B cell (primary cell): ENCODE measurements at regions not wholly inside any gene's neighbourhood (a gene's known extent, or its start where the extent isn't known, plus 50 kb on each side); places are given as distances from the start of the nearest gene placed in this dataset.

Experiments used
- ATAC-seq: fragments of 200-7000 bp; cut with Tn5 transposase; one replicate; pipeline ENCODE4 v1.10.0; 2021; ENCODE audit warnings: low read depth, mild to moderate bottlenecking, moderate number of reproducible peaks, moderate library complexity
- CTCF ChIA-PET: fragments of 350-600 bp; sonication (Branson Sonifier 250); formaldehyde crosslinking; loops from one replicate; lab custom pipeline; 2021; ENCODE audit warnings: antibody characterized with exemption, inconsistent platforms; lab: Charles Lee
- POLR2A ChIA-PET: fragments of 350-600 bp; sonication (Branson Sonifier 250); formaldehyde crosslinking; loops from one replicate; lab custom pipeline; 2021; ENCODE audit warnings: antibody characterized with exemption; lab: Charles Lee
- DNase-seq: peaks from one replicate; pipeline ENCODE4 v3.0.0; 2013
- H2AFZ ChIP-seq: 2 replicates; pipeline ENCODE4 v1.6.1; 2012; ENCODE audit warnings: mild to moderate bottlenecking, low read depth, low read length; ENCODE audit not compliant: insufficient read depth, poor library complexity, severe bottlenecking
- H3K27ac ChIP-seq, 2 donors: 1 replicate in 1 of 2; 2 replicates in 1 of 2; pipeline ENCODE4 v1.5.1; 2012 to 2013; ENCODE audit warnings: low read length in 2 of 2, mild to moderate bottlenecking in 2 of 2, moderate library complexity in 1 of 2
- H3K27me3 ChIP-seq, 4 experiments: fragments of 200-600 bp in 1 of 4; sonication (generic) in 1 of 4; replicated peaks in 1 of 4; 1 replicate in 2 of 4; 2 replicates in 2 of 4; pipeline versions ENCODE4 v1.6.1 to v1.7.0; 2013 to 2016; ENCODE audit warnings: low read length in 3 of 4, mild to moderate bottlenecking in 2 of 4, mixed read lengths in 1 of 4, moderate library complexity in 1 of 4; ENCODE audit not compliant: insufficient read depth in 4 of 4, control insufficient read depth in 3 of 4; ENCODE audit errors: control extremely low read depth in 1 of 4
- H3K36me3 ChIP-seq, 2 experiments: replicated peaks in 1 of 2; 1 replicate in 1 of 2; 2 replicates in 1 of 2; pipeline versions ENCODE4 v1.6.1 to v1.7.1; 2013; ENCODE audit warnings: low read length in 1 of 2; ENCODE audit not compliant: insufficient read depth in 2 of 2, control insufficient read depth in 1 of 2; ENCODE audit errors: control extremely low read depth in 1 of 2, extremely low read depth in 1 of 2
- H3K4me1 ChIP-seq, 2 donors: fragments of 200-600 bp in 1 of 2; sonication (generic) in 1 of 2; 1 replicate in 1 of 2; 2 replicates in 1 of 2; pipeline versions ENCODE4 v1.5.1 to v1.6.1; 2013 to 2017; ENCODE audit warnings: low read length in 2 of 2; ENCODE audit not compliant: control insufficient read depth in 2 of 2, insufficient read depth in 2 of 2
- H3K4me2 ChIP-seq: replicated peaks from 2 replicates; pipeline ENCODE3; 2012; ENCODE audit warnings: mild to moderate bottlenecking, low read depth, low read length; ENCODE audit not compliant: poor library complexity, severe bottlenecking
- H3K4me3 ChIP-seq, 5 experiments: fragments of 200-600 bp in 1 of 5; sonication (generic) in 1 of 5; 1 replicate in 3 of 5; 2 replicates in 2 of 5; pipeline versions ENCODE4 v1.5.1 to v1.7.0; 2011 to 2016; ENCODE audit warnings: low read length in 4 of 5, mild to moderate bottlenecking in 4 of 5, low read depth in 2 of 5, control low read depth in 1 of 5, moderate library complexity in 1 of 5; ENCODE audit not compliant: insufficient read depth in 1 of 5; ENCODE audit errors: control extremely low read depth in 1 of 5, extremely low read depth in 1 of 5
- H3K79me2 ChIP-seq: fragments of 200-600 bp; sonication (generic); one replicate; pipeline ENCODE4 v1.6.0; 2016; ENCODE audit warnings: low read length; ENCODE audit not compliant: control insufficient read depth, insufficient read depth
- H3K9ac ChIP-seq: fragments of 200-600 bp; sonication (generic); 2 replicates; pipeline ENCODE4 v1.6.1; 2017; ENCODE audit warnings: mild to moderate bottlenecking, low read length, moderate library complexity
- H3K9me3 ChIP-seq, 3 donors: one replicate each; pipeline versions ENCODE4 v1.6.1 to v1.7.1; 2013; ENCODE audit warnings: low read length in 2 of 3; ENCODE audit not compliant: control insufficient read depth in 2 of 3, insufficient read depth in 1 of 3; ENCODE audit errors: control extremely low read depth in 1 of 3
- H4K20me1 ChIP-seq: 2 replicates; pipeline ENCODE4 v1.6.0; 2012; ENCODE audit warnings: mild to moderate bottlenecking, low read length; ENCODE audit not compliant: insufficient read depth, control insufficient read depth, poor library complexity, severe bottlenecking
- H3K27ac Mint-ChIP-seq: one replicate; pipeline ENCODE4 v1.8.0; 2021; ENCODE audit warnings: mixed read lengths
- H3K27me3 Mint-ChIP-seq: one replicate; pipeline ENCODE4 v1.8.0; 2021; ENCODE audit warnings: mixed read lengths
- H3K4me1 Mint-ChIP-seq: one replicate; pipeline ENCODE4 v1.8.0; 2021; ENCODE audit warnings: mixed read lengths
- H3K4me3 Mint-ChIP-seq: one replicate; pipeline ENCODE4 v1.8.0; 2021; ENCODE audit warnings: mixed read lengths
- H3K9me3 Mint-ChIP-seq: one replicate; pipeline ENCODE4 v1.8.0; 2022; ENCODE audit warnings: mixed read lengths; ENCODE audit not compliant: insufficient read depth
- CTCF ChIP-seq: fragments of 200-600 bp; IDR thresholded peaks from one replicate; pipeline ENCODE4 v1.8.0; 2022; ENCODE audit warnings: antibody characterized with exemption, mild to moderate bottlenecking
- EZH2 ChIP-seq: IDR thresholded peaks from 2 replicates; pipeline ENCODE4 v1.6.1; 2012; ENCODE audit warnings: borderline replicate concordance, low read depth, mild to moderate bottlenecking, moderate library complexity, low read length; ENCODE audit not compliant: insufficient read depth, poor library complexity, severe bottlenecking
- WGBS: methylation state at CpG from one replicate; pipeline ENCODE4 v1.1.5; 2013; ENCODE audit warnings: missing lambda C conversion rate; ENCODE audit not compliant: insufficient coverage; 5-methylcytosine and 5-hydroxymethylcytosine counted together
- intact Hi-C: fragments of 100-400 bp; cut with micrococcal nuclease; formaldehyde crosslinking; loops from one replicate; pipeline ENCODE4 v1.10.0; 2022

- Mint-ChIP-seq H3K4me3 (no peak overlapping the region), H3K27me3 (no peaks in the 10 kb centered on the region), H3K4me1 (no peaks in the 10 kb centered on the region), H3K9me3 (no peaks in the 10 kb centered on the region), H3K27ac (no peak overlapping the region)
- 83% methylated on average over 2 of the region's 2 CpGs for WGBS
- POLR2A ChIA-PET: no interaction called here
- Histone ChIP-seq H3K79me2 (no peaks in the 10 kb centered on the region), H3K4me1 (no peaks in the 10 kb centered on the region), H3K27ac (no peak overlapping the region), H3K36me3 (no peaks in the 10 kb centered on the region), H3K27me3 (no peaks in the 10 kb centered on the region), H3K4me3 (no peak overlapping the region), H4K20me1 (no peaks in the 10 kb centered on the region), H3K9ac (no peak overlapping the region), H2AFZ (no peak overlapping the region), H3K9me3 (no peaks in the 10 kb centered on the region), H3K4me2 (no peak overlapping the region)
- no peak for ATAC-seq
- DNase-seq: no peak
- TF ChIP-seq EZH2: no peak
- no peak for TF ChIP-seq CTCF
- intact Hi-C loops: no loop called here
- CTCF ChIA-PET: no interaction called here
Observed at GRCh38 chr1:191895049-191895448, 263.2 kb upstream of the RGS18 start.

GRCh38 chr1:191895462-191896058 lies 262.7 kb upstream of the RGS18 start:
- Histone ChIP-seq H3K27me3 (no peaks in the 10 kb centered on the region), H3K27ac (no peak overlapping the region), H4K20me1 (no peaks in the 10 kb centered on the region), H3K4me3 (no peak overlapping the region), H3K4me1 (no peaks in the 10 kb centered on the region), H3K79me2 (no peaks in the 10 kb centered on the region), H3K9me3 (no peaks in the 10 kb centered on the region), H3K9ac (no peak overlapping the region), H3K4me2 (no peak overlapping the region), H3K36me3 (no peaks in the 10 kb centered on the region), H2AFZ (no peak overlapping the region)
- H3K4me3 Mint-ChIP-seq: no peak overlapping the region
- intact Hi-C loops: no loop called here
- H3K9me3 Mint-ChIP-seq: no peaks in the 10 kb centered on the region
- no peaks in the 10 kb centered on the region for H3K4me1 Mint-ChIP-seq
- CTCF ChIA-PET: no interaction called here
- ATAC-seq (no peak), DNase-seq (no peak)
- no peak overlapping the region for H3K27ac Mint-ChIP-seq
- TF ChIP-seq EZH2: no peak
- no peak for TF ChIP-seq CTCF
- no peaks in the 10 kb centered on the region for H3K27me3 Mint-ChIP-seq
- POLR2A ChIA-PET: no interaction called here
